GM19468 (cell line): ENCODE measurements at regions not wholly inside any gene's neighbourhood (a gene's known extent, or its start where the extent isn't known, plus 50 kb on each side); places are given as distances from the start of the nearest gene placed in this dataset.
"Not testable (repeated sequence)": the region's sequence is repeated elsewhere in the genome, so short reads cannot be mapped to it uniquely, and the experiment has no call there.

Experiments used
- ATAC-seq: cut with Tn5 transposase; IDR thresholded peaks from one replicate; pipeline ENCODE4 v1.9.1; 2021; ENCODE audit warnings: mild to moderate bottlenecking, moderate library complexity, moderate number of reproducible peaks; ENCODE audit not compliant: unreplicated experiment; ENCODE audit errors: extremely low read depth

GRCh38 chr11:100528872-100529416 lies 158.1 kb upstream of the ARHGAP42 start:
- no peak for ATAC-seq

- ATAC-seq = not testable (repeated sequence)
These were observed 155.8 kb upstream of the ARHGAP42 start for GRCh38 chr11:100531290-100531689.

GRCh38 chr11:100536979-100537378 lies 150.1 kb upstream of the ARHGAP42 start:
- ATAC-seq = no peak

- no peak for ATAC-seq
These were observed 143.7 kb upstream of the ARHGAP42 start for GRCh38 chr11:100543386-100543785.

GRCh38 chr11:100545556-100545955 lies 141.5 kb upstream of the ARHGAP42 start:
- ATAC-seq = no peak

GRCh38 chr11:100545970-100546369 lies 141.1 kb upstream of the ARHGAP42 start:
- no peak for ATAC-seq

- ATAC-seq = no peak
These were observed 140.4 kb upstream of the ARHGAP42 start for GRCh38 chr11:100546714-100547113.

- ATAC-seq = no peak
These were observed 136.8 kb upstream of the ARHGAP42 start for GRCh38 chr11:100550298-100550697.

- no peak for ATAC-seq
These were observed 136.0 kb upstream of the ARHGAP42 start for GRCh38 chr11:100550912-100551632.

- ATAC-seq = no peak
These were observed 131.2 kb upstream of the ARHGAP42 start for GRCh38 chr11:100555931-100556330.

GRCh38 chr11:100556781-100557180 lies 130.3 kb upstream of the ARHGAP42 start:
- no peak for ATAC-seq

GRCh38 chr11:100557830-100558611 lies 129.1 kb upstream of the ARHGAP42 start:
- ATAC-seq = no peak

GRCh38 chr11:100560606-100561005 lies 126.5 kb upstream of the ARHGAP42 start:
- ATAC-seq = no peak

- ATAC-seq = no peak
These were observed 125.8 kb upstream of the ARHGAP42 start for GRCh38 chr11:100561323-100561722.

- ATAC-seq = no peak
These were observed 125.0 kb upstream of the ARHGAP42 start for GRCh38 chr11:100562128-100562527.

- ATAC-seq = no peak
These were observed 123.4 kb upstream of the ARHGAP42 start for GRCh38 chr11:100563541-100564280.

GRCh38 chr11:100573911-100574513 lies 113.1 kb upstream of the ARHGAP42 start:
- ATAC-seq = no peak

GRCh38 chr11:100574894-100575769 lies 112.0 kb upstream of the ARHGAP42 start:
- no peak for ATAC-seq
